SK-N-MC (cell line): ENCODE measurements at regions not wholly inside any gene's neighbourhood (a gene's known extent, or its start where the extent isn't known, plus 50 kb on each side); places are given as distances from the start of the nearest gene placed in this dataset.

Source experiments
- EZH2 ChIP-seq: fragments of 200-600 bp; sonication (generic); IDR thresholded peaks from one replicate; pipeline ENCODE4 v1.6.1; 2017; ENCODE audit warnings: antibody characterized with exemption
- POLR2AphosphoS5 ChIP-seq: IDR thresholded peaks from 2 replicates; pipeline ENCODE4 v1.6.1; 2012; ENCODE audit warnings: mild to moderate bottlenecking, low read depth, low read length, borderline replicate concordance

- TF ChIP-seq POLR2AphosphoS5: no peak
- no peak for TF ChIP-seq EZH2
These were observed 758.1 kb upstream of the DDX18 start for GRCh38 chr2:117056376-117056748.
